ENCODE measurements at regions not wholly inside any gene's neighbourhood (a gene's known extent, or its start where the extent isn't known, plus 50 kb on each side); places are given as distances from the start of the nearest gene placed in this dataset.
"Not testable (repeated sequence)": the region's sequence is repeated elsewhere in the genome, so short reads cannot be mapped to it uniquely, and the experiment has no call there.

DNA sequence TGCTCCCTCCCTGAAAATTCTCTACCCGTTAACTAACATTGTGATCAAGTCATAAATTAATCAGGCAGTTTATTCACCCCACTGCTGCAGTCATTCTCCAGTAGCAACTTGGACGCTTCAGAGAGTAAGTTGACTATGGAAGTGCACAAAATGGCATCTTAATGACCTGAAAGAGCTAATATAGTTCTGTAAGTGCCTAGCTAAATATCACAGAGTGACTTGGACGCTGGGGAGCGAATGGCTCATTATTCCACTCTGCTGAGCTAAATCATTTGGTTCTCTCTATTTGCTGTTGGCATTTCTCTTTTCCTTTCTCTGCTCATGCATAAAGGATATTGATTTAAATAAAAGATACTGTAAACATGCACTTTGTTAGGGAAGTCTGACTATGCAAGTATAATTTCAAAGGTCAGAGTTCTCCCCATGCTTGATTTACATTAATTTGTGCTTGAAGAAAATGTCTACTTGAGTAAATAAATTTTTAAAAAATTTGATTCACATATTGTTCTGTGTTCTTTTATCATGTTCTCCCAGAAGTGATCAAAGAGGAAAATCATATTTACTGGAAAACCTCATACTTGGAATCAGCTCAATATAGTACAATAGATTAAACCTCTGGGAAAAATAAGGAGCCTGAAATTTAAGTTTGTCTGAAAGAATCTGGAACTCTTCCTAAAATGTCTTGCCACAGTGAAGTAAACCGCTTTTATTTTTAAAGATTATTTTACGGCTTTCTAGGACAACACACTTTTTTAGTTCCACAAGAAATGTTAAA lies 169.5 kb upstream of the HAPLN1 start:
- DNase-seq, result no peak

DNA sequence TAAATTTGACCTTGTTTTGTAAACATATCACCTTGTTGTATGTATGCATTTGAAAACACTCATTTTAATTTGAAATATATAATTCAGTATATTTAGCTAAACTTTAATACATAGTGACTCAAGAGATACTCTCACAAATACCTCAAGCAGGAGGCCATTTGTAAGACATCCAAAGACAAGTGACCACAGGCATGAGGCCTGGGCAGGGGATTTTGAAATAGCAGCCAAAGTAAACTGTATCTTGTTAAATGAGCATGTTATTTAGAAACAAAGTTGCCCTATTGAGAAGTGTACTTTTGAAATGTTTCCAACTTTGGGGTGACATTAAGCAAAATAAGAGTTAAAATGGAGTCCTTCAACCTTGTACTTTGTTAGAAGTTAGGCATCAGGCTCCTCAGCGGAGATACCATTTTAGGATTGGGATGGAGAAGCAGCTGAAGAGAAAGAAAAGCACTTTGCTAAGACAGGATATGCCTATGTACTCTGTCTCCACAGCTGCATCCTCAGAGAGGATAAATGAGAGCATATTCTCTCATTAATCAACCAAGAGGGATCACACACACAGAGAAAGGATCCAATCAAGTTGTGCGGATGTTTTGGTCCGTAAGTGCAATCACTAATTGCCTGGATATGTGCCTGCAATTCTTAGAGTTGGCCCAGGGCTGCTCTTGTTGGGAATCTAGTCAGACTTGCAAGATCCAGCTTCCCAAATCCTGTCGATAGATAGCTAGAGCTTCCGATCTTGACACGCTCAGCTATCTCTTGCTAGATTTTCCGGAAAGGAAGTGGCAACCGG lies 157.5 kb upstream of the HAPLN1 start:
- DNase-seq, result no peak

- no peak for DNase-seq
Measured at GRCh38 chr5:83871533-83872395, 151.1 kb upstream of the HAPLN1 start.

DNA sequence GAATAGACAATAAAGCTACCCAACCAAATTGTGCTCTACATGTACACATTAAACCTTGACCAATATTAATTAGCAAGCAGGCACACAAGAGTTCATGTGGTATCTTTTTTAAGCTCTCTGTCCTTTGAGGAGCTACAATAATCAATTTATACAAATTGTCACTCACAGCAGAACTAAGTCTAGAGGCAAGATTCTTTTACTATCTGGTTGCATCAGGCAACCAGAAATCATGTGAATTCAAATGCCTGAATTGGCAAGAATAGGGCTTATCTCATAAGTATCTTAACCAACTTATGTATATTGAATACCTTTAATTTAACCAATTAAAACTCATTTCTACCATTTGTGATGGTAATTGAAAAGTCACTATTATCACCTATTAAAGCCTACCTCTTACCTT lies 145.5 kb upstream of the HAPLN1 start:
- DNase-seq, result no peak

- DNase-seq, result no peak
Measured at GRCh38 chr5:83865579-83865978, 144.9 kb upstream of the HAPLN1 start.

- no peak for DNase-seq
Measured at GRCh38 chr5:83864652-83865051, 144.0 kb upstream of the HAPLN1 start.

DNA sequence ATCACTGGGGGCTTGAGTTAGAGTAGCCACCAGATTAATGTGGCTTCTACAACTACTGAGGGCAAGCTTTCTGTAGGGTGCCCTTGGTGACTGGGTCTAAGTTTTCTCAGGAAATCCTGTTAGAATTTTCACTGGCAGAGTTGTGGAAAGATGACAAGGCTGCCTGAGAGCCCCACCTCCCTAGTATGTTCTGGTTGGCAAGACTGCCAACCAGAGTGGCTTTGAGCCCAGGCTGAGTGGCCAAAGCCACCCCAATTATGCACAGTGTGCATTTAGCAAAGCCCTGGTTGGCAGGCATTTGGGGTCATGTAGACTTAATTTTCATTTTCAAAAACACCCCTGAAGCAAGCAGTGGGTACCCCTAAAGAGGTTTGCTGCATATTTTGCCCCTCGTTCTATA lies 136.7 kb upstream of the HAPLN1 start:
- DNase-seq, result no peak

GRCh38 chr5:83856881-83857280 lies 136.2 kb upstream of the HAPLN1 start:
- no peak for DNase-seq

DNA sequence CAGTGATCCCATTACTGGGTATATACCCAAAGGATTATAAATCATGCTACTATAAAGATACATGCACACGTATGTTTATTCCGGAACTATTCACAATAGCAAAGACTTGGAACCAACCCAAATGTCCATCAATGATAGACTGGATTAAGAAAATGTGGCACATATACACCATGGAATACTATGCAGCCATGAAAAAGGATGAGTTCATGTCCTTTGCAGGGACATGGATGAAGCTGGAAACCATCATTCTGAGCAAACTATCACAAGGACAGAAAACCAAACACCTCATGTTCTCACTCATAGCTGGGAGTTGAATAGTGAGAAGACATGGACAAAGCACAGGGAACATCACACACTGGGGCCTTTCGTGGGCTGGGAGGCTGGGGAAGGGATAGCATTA lies 129.8 kb upstream of the HAPLN1 start:
- not testable (repeated sequence) for DNase-seq

DNA sequence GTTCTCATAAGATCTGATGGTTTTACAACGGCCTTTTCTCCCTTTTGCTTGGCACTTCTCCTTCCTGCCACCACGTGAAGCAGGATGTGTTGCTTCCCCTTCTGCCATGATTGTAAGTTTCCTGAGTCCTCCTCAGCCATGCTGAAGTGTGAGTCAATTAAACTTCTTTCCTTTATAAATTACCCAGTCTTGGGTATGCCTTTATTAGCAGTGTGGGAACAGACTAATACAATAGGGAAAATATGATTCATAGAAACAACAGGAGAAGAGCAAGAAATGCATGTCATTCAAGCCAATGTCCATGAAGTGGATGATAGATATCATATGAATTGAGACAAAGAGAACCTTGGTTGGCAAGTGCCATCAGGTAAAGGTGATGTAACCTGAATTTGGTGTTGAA lies 128.3 kb upstream of the HAPLN1 start:
- peak in 1 of 2 donors; percentile 29 for DNase-seq

- DNase-seq, result no peak
Measured at GRCh38 chr5:83846624-83847350, 126.1 kb upstream of the HAPLN1 start.

GRCh38 chr5:83844449-83845068 lies 123.9 kb upstream of the HAPLN1 start:
- DNase-seq, result peak in 1 of 2 donors; percentile 5

DNA sequence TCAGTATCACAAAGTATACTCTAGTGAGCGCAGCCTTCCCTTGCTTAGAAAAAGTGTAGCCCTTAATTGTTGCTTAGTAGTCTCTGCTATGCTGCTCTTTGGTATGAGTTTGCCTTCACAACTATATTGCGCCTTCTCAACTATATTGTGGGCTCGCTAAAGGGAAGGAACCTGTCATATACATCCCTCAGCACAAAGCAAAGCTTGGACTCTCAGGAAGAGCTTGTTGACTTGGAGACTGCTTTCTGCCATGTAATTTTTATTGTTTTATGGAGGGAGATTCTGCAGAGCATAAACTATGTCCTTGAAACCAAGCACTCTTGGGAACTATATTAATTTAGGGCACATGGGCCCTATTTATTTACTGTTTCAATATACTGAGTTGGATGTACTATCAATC lies 119.1 kb upstream of the HAPLN1 start:
- DNase-seq, result no peak

DNA sequence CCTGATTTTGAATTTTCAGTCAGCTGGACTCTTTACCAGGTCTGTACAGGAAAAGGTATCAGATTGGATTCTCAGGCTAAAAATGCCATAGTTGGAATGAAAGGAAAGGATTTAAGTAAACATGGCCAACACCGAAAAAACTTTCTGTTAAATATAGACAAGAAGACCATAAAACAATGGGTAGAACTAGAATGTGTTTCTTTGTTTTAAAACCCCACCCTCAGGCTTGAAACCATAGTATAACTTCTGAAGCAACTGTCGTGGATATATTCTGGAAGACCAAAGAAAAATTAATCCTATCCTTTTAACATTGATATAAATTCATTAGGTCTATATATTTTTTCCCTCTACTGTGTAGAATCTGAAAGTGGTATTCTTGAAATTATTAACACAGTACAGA lies 118.6 kb upstream of the HAPLN1 start:
- DNase-seq, result no peak

- DNase-seq, result no peak
Measured at GRCh38 chr5:83837265-83837907, 116.7 kb upstream of the HAPLN1 start.

DNA sequence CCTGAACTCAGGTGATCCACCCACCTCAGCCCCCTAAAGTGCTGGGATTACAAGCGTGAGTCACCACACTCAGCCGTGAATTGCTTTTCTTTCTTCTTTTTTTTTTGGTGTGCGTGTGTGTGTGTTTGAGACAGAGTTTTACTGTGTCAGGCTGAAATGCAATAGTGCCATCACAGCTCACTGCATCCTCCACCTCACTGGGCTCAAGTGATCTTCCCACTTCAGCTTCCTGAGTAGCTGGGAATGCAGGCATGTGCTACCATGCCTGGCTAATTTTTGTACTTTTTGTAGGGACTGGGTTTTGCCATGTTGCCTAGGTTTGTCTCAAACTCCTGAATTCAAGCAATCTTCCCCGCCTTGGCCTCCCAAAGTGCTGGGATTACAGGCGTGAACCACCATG lies 113.7 kb upstream of the HAPLN1 start:
- DNase-seq, result no peak

- no peak for DNase-seq
Measured at GRCh38 chr5:83831834-83832233, 111.2 kb upstream of the HAPLN1 start.

DNA sequence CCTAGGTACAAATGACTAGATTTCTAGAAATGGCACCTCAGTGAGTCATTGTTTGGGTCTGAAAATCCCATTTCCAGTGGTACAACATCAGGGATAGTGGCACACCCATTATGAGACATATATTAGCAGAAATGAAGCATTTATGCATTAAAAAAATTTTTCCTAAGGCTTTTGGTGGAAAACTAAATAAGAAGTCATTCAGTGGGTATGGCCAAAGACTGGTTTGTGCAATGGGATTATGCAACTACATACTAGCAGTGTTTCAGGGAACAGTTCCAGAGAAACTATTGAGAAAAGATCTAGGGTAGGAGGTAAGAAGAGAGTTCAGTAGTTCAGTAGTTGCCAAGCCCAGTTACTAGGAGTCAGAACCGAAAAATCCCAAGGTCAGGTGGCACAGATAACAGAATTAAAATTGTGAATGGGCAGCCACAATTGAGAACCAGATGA lies 106.5 kb upstream of the HAPLN1 start:
- peak in 1 of 2 donors; percentile 12 for DNase-seq

DNA sequence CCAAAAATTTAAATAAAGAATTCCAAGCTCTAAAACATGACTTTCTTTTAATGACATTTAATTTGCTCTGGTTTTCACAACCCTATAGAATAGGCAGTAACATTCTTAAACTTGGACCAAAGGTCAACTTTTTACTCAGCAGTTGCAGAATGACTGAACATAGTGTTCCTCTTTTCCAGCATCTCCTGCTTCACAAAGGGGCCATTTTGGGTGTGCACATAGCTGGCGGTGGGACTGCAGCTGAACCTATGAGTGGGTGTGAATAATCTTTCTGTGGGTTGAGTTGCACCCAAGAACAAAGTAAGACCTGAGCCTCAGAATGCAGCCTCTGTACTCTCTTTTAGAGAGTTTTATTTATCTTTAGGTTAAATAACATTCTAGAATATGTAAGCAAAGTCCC lies 96.9 kb upstream of the HAPLN1 start:
- DNase-seq, result no peak

DNA sequence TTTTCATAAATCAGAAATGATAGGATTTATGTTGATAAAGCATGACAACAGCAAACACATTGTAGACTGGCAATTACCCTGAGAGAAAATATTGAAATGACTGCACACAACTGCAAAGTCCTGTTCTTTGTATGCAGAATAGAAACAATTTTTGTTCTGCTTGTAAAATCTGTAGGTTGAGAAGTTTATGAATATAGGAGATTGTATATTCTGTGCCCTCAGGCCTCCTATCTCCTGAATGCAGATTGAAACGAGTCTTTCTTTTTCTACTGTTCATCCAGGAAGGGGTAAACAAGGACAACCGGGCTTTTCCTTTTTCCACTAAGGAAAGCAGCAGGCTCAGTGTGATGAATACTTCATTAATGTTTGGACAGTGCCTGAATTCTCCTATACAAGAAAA lies 95.0 kb upstream of the HAPLN1 start:
- no peak for DNase-seq

DNA sequence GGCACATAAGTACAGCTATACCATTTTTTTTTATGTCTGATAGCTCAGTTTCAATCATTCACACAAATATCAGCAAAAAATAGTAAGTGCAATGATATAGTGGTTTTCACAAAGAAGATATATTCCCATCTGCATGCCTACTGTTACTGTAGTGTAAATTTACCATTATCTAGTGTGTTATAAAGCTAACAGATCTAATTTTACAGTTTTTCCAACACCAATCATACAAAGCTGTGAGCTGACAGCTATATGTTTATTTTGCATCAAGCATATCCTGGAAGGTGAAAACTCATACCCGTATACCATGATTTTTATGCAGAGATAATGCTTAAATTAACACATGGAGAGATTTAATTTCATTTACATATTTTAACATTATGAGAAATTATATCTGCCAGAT lies 89.9 kb upstream of the HAPLN1 start:
- DNase-seq, result no peak
